ENCODE measurements at regions not wholly inside any gene's neighbourhood (a gene's known extent, or its start where the extent isn't known, plus 50 kb on each side); places are given as distances from the start of the nearest gene placed in this dataset.

GRCh38 chr13:109642358-109642757, 144.0 kb downstream of the IRS2 start:
- TF ChIP-seq, protein P1, sequence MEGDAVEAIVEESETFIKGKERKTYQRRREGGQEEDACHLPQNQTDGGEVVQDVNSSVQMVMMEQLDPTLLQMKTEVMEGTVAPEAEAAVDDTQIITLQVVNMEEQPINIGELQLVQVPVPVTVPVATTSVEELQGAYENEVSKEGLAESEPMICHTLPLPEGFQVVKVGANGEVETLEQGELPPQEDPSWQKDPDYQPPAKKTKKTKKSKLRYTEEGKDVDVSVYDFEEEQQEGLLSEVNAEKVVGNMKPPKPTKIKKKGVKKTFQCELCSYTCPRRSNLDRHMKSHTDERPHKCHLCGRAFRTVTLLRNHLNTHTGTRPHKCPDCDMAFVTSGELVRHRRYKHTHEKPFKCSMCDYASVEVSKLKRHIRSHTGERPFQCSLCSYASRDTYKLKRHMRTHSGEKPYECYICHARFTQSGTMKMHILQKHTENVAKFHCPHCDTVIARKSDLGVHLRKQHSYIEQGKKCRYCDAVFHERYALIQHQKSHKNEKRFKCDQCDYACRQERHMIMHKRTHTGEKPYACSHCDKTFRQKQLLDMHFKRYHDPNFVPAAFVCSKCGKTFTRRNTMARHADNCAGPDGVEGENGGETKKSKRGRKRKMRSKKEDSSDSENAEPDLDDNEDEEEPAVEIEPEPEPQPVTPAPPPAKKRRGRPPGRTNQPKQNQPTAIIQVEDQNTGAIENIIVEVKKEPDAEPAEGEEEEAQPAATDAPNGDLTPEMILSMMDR (IDR thresholded peaks at IDR 0.05) = no peak
- TF ChIP-seq POLR2A (IDR thresholded peaks at IDR 0.05) (no peak), EP300 (IDR thresholded peaks at IDR 0.05) (no peak)
- intact Hi-C loops (cut with DNase I) = no loop called here
- H3K9me3 ChIP-seq = peaks cover 0 to 5% of the 10 kb centered on the region in 2 donors
- no peak overlapping the region for H3K4me3 ChIP-seq
- no peak for DNase-seq
- no peaks in the 10 kb centered on the region for H3K27me3 ChIP-seq
- no peaks in the 10 kb centered on the region for H3K36me3 ChIP-seq
- no peak overlapping the region for H3K27ac ChIP-seq
- H3K4me1 ChIP-seq (ENCODE audit: insufficient read depth) = peaks cover 7% of the 10 kb centered on the region
- WGBS, 3 donors = 84 to 93% (median 89%) methylated on average over 8 of the region's 8 CpGs

- H3K9me3 ChIP-seq = peaks cover 0 to 5% of the 10 kb centered on the region in 2 donors
- H3K27me3 ChIP-seq = no peaks in the 10 kb centered on the region
- WGBS, 3 donors = 52 to 76% (median 61%) methylated on average over 3 of the region's 3 CpGs
- TF ChIP-seq EP300 (IDR thresholded peaks at IDR 0.05) = no peak
- TF ChIP-seq, protein P1 (IDR thresholded peaks at IDR 0.05) = no peak
- TF ChIP-seq POLR2A (IDR thresholded peaks at IDR 0.05) = no peak
- intact Hi-C loops (cut with DNase I) = no loop called here
- H3K36me3 ChIP-seq = no peaks in the 10 kb centered on the region
- DNase-seq = no peak
- no peaks in the 10 kb centered on the region for H3K4me1 ChIP-seq (ENCODE audit: insufficient read depth)
- H3K27ac ChIP-seq = no peak overlapping the region
- H3K4me3 ChIP-seq = no peak overlapping the region
Measured at GRCh38 chr13:109636736-109637135, 149.6 kb downstream of the IRS2 start.

- intact Hi-C loops (cut with DNase I) = no loop called here
- no peaks in the 10 kb centered on the region for H3K9me3 ChIP-seq
- DNase-seq = no peak
- no peak overlapping the region for H3K27ac ChIP-seq
- TF ChIP-seq, protein P1 (IDR thresholded peaks at IDR 0.05) = no peak
- TF ChIP-seq EP300 (IDR thresholded peaks at IDR 0.05) (no peak), POLR2A (IDR thresholded peaks at IDR 0.05) (no peak)
- no peak overlapping the region for H3K4me3 ChIP-seq
- H3K4me1 ChIP-seq (ENCODE audit: insufficient read depth) = no peaks in the 10 kb centered on the region
- H3K36me3 ChIP-seq = no peaks in the 10 kb centered on the region
- H3K27me3 ChIP-seq = no peaks in the 10 kb centered on the region
- WGBS, 3 donors = 90 to 96% (median 91%) methylated on average over 5 of the region's 5 CpGs
Measured at GRCh38 chr13:109631069-109631468, 155.3 kb downstream of the IRS2 start.

DNA sequence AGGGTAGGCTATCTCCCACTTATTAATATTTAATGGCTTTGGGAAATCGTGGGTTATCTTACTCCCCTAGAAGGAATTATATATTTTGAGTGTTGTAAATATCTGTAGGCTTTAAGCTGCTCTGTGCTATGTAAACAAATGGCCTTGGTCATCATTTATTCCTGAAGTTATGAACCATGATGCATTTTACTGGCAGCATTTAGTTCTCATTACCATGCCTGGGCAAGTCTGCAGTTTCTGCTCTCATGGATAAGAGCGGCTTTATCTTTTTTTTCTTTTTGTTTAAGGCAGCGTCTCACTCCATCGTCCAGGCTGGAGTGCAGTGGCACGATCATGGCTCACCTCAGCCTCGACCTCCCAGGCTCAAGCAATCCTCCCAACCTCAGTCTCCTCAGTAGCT, 156.1 kb downstream of the IRS2 start:
- WGBS, 3 donors = 50 to 67% (median 52%) methylated on average over 6 of the region's 6 CpGs
- Histone ChIP-seq H3K9me3 (no peaks in the 10 kb centered on the region), H3K27ac (no peak overlapping the region), H3K27me3 (no peaks in the 10 kb centered on the region), H3K4me1 (ENCODE audit: insufficient read depth) (no peaks in the 10 kb centered on the region), H3K4me3 (no peak overlapping the region), H3K36me3 (no peaks in the 10 kb centered on the region)
- DNase-seq = no peak
- no peak for TF ChIP-seq POLR2A (IDR thresholded peaks at IDR 0.05)
- TF ChIP-seq EP300 (IDR thresholded peaks at IDR 0.05) = no peak
- TF ChIP-seq, protein P1 (IDR thresholded peaks at IDR 0.05) = no peak
- intact Hi-C loops (cut with DNase I) = no loop called here

DNA sequence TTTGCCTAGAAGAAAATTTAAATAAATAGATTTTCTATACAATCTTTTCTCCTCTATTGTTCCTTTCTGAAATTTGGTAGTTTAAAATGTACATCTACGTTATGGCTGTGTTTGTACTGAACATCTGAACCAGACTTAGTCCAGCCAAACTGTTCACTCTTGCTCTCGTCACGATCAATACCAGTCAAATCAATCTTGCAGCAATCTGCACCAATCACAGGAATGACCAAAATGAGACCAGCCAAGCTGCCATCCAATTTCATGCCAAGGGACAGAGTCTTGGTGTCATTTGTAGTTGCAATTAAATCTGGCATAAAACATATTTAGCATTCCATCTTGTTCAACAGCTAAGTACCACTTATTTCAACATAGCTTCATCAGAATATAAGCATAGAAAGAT, 156.6 kb downstream of the IRS2 start:
- no peak for DNase-seq
- no peak for TF ChIP-seq EP300 (IDR thresholded peaks at IDR 0.05)
- TF ChIP-seq, protein P1 (IDR thresholded peaks at IDR 0.05) = no peak
- TF ChIP-seq POLR2A (IDR thresholded peaks at IDR 0.05) = no peak
- Histone ChIP-seq H3K27me3 (no peaks in the 10 kb centered on the region), H3K27ac (no peak overlapping the region), H3K4me3 (no peak overlapping the region), H3K9me3 (no peaks in the 10 kb centered on the region), H3K36me3 (no peaks in the 10 kb centered on the region), H3K4me1 (ENCODE audit: insufficient read depth) (no peaks in the 10 kb centered on the region)
- WGBS, 3 donors = 62 to 75% (median 68%) methylated on average over 3 of the region's 3 CpGs
- intact Hi-C loops (cut with DNase I) = no loop called here
